ENCODE measurements at regions not wholly inside any gene's neighbourhood (a gene's known extent, or its start where the extent isn't known, plus 50 kb on each side); places are given as distances from the start of the nearest gene placed in this dataset.

DNA sequence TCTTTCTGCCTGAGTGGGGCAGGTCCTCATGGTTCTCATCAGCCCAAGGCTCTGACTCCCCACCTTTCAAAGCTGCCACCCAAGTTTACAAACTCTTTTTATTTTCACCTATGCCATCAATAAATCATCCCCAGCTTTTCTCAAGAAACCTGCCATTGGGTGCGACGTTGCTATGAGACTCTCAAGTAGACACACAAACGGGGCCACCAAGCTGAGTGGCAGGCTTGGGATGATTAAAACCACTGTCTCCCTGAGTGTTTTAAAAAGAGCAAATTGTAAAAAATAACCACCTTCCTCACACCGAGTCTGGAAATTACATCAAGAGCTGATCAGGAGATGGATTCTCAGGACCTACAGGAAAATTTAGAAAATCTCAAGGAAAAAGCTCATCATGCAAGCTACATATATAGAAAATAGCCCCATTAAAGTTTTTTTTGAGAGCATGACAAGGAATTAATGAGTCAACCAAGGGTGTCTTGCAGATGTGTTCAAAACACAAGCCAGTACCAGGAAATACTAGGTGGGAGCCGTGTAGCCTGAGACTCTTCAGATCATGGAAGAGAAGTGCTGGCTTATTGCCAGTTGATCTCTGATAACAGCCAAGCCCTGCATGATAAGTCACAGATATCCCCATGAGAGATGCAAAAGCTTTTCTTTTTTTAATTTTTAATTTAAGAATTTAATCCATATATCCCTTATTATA is 158.4 kb upstream of the BACE2 start:
- Histone ChIP-seq H3F3A (ENCODE audit: low read depth) (no peaks in the 10 kb centered on the region), H2AFZ (ENCODE audit: low read length) (no peak overlapping the region), H4K20me1 (ENCODE audit: insufficient read depth, low read length, poor library complexity, severe bottlenecking) (no peaks in the 10 kb centered on the region), H3K4me2 (ENCODE audit: low read depth, low read length, poor library complexity, severe bottlenecking) (no peak overlapping the region), H3K9ac (ENCODE audit: low read depth, low read length, poor library complexity, severe bottlenecking) (no peak overlapping the region), H3K36me3 (ENCODE audit: insufficient read depth, low read length) (no peaks in the 10 kb centered on the region), H3K9me2 (replicated peaks; ENCODE audit: low read depth, low read length) (no peaks in the 10 kb centered on the region), H3K4me1 (ENCODE audit: insufficient read depth, low read length, poor library complexity, severe bottlenecking) (no peaks in the 10 kb centered on the region), H3K9me3 (ENCODE audit: insufficient read depth, low read depth, low read length) (no peaks in the 10 kb centered on the region; the same call in 1 of the 2 replicates), H3K27me3 (ENCODE audit: insufficient read depth, low read length, poor library complexity, severe bottlenecking) (no peaks in the 10 kb centered on the region), H3K4me3 (ENCODE audit: low read length, poor library complexity, severe bottlenecking) (no peak overlapping the region), H3K79me2 (ENCODE audit: insufficient read depth, low read length) (no peaks in the 10 kb centered on the region)
- no peak for TF ChIP-seq EZH2phosphoT487 (IDR thresholded peaks at IDR 0.05; ENCODE audit: borderline replicate concordance)
- TF ChIP-seq, protein P1, sequence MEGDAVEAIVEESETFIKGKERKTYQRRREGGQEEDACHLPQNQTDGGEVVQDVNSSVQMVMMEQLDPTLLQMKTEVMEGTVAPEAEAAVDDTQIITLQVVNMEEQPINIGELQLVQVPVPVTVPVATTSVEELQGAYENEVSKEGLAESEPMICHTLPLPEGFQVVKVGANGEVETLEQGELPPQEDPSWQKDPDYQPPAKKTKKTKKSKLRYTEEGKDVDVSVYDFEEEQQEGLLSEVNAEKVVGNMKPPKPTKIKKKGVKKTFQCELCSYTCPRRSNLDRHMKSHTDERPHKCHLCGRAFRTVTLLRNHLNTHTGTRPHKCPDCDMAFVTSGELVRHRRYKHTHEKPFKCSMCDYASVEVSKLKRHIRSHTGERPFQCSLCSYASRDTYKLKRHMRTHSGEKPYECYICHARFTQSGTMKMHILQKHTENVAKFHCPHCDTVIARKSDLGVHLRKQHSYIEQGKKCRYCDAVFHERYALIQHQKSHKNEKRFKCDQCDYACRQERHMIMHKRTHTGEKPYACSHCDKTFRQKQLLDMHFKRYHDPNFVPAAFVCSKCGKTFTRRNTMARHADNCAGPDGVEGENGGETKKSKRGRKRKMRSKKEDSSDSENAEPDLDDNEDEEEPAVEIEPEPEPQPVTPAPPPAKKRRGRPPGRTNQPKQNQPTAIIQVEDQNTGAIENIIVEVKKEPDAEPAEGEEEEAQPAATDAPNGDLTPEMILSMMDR (conservative IDR thresholded peaks at IDR 0.05; ENCODE audit: low read length): no peak

DNA sequence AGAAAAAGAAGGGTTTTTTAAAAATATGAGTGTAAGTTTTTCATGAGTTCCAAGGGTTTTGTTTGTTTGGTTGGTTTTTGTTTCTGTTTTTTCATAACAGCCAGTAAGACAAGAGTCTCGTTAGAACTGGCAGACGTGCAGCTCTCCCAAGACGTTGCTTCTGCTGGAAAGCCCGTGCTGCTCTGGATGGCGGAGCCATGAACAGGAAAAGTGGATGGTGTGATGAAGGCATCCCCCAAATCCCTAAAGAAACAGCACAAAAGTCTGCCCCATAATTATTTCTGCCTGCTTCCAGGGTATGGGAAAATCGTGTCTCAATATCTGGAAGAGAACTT is 157.9 kb upstream of the BACE2 start:
- no peaks in the 10 kb centered on the region for H3K27me3 ChIP-seq (ENCODE audit: insufficient read depth, low read length, poor library complexity, severe bottlenecking)
- TF ChIP-seq, protein P1 (conservative IDR thresholded peaks at IDR 0.05; ENCODE audit: low read length): no peak
- no peak for TF ChIP-seq EZH2phosphoT487 (IDR thresholded peaks at IDR 0.05; ENCODE audit: borderline replicate concordance)

GRCh38 chr21:41011098-41011731 is 156.7 kb upstream of the BACE2 start:
- no peaks in the 10 kb centered on the region for H3K9me2 ChIP-seq (replicated peaks; ENCODE audit: low read depth, low read length)
- H2AFZ ChIP-seq (ENCODE audit: low read length): no peak overlapping the region
- H3K79me2 ChIP-seq (ENCODE audit: insufficient read depth, low read length): no peaks in the 10 kb centered on the region
- no peak for TF ChIP-seq EZH2phosphoT487 (IDR thresholded peaks at IDR 0.05; ENCODE audit: borderline replicate concordance)
- TF ChIP-seq, protein P1 (conservative IDR thresholded peaks at IDR 0.05; ENCODE audit: low read length): no peak
- H3F3A ChIP-seq (ENCODE audit: low read depth): no peaks in the 10 kb centered on the region
- H3K27me3 ChIP-seq (ENCODE audit: insufficient read depth, low read length, poor library complexity, severe bottlenecking): no peaks in the 10 kb centered on the region
- H3K4me2 ChIP-seq (ENCODE audit: low read depth, low read length, poor library complexity, severe bottlenecking): no peak overlapping the region
- no peak overlapping the region for H3K9ac ChIP-seq (ENCODE audit: low read depth, low read length, poor library complexity, severe bottlenecking)
- H3K4me3 ChIP-seq (ENCODE audit: low read length, poor library complexity, severe bottlenecking): no peak overlapping the region
- H3K36me3 ChIP-seq (ENCODE audit: insufficient read depth, low read length): no peaks in the 10 kb centered on the region
- no peaks in the 10 kb centered on the region for H4K20me1 ChIP-seq (ENCODE audit: insufficient read depth, low read length, poor library complexity, severe bottlenecking)
- no peaks in the 10 kb centered on the region for H3K9me3 ChIP-seq (ENCODE audit: insufficient read depth, low read depth, low read length)
- no peaks in the 10 kb centered on the region for H3K4me1 ChIP-seq (ENCODE audit: insufficient read depth, low read length, poor library complexity, severe bottlenecking)

More for the DNA sequence above, 157.9 kb upstream of the BACE2 start:
- no peaks in the 10 kb centered on the region for H4K20me1 ChIP-seq (ENCODE audit: insufficient read depth, low read length, poor library complexity, severe bottlenecking)
- H3K79me2 ChIP-seq (ENCODE audit: insufficient read depth, low read length): no peaks in the 10 kb centered on the region
- no peaks in the 10 kb centered on the region for H3K9me3 ChIP-seq (ENCODE audit: insufficient read depth, low read depth, low read length)
- H3F3A ChIP-seq (ENCODE audit: low read depth): no peaks in the 10 kb centered on the region
- no peak overlapping the region for H3K4me2 ChIP-seq (ENCODE audit: low read depth, low read length, poor library complexity, severe bottlenecking)
- H3K4me3 ChIP-seq (ENCODE audit: low read length, poor library complexity, severe bottlenecking): no peak overlapping the region
- H2AFZ ChIP-seq (ENCODE audit: low read length): no peak overlapping the region
- H3K4me1 ChIP-seq (ENCODE audit: insufficient read depth, low read length, poor library complexity, severe bottlenecking): no peaks in the 10 kb centered on the region
- H3K36me3 ChIP-seq (ENCODE audit: insufficient read depth, low read length): no peaks in the 10 kb centered on the region
- no peak overlapping the region for H3K9ac ChIP-seq (ENCODE audit: low read depth, low read length, poor library complexity, severe bottlenecking)
- H3K9me2 ChIP-seq (replicated peaks; ENCODE audit: low read depth, low read length): no peaks in the 10 kb centered on the region
